ENCODE measurements at regions not wholly inside any gene's neighbourhood (a gene's known extent, or its start where the extent isn't known, plus 50 kb on each side); places are given as distances from the start of the nearest gene placed in this dataset.

- DNase-seq (ENCODE audit: low read depth in 2 of 2), result no peak
Measured at GRCh38 chr12:124726596-124727263, 136.9 kb downstream of the SCARB1 start.

- no peak for DNase-seq (ENCODE audit: low read depth in 2 of 2)
Measured at GRCh38 chr12:124725597-124726237, 137.9 kb downstream of the SCARB1 start.

GRCh38 chr12:124725099-124725498, 138.6 kb downstream of the SCARB1 start:
- no peak for DNase-seq (ENCODE audit: low read depth in 2 of 2)

- no peak for DNase-seq (ENCODE audit: low read depth in 2 of 2)
Measured at GRCh38 chr12:124722878-124723277, 140.8 kb downstream of the SCARB1 start.

GRCh38 chr12:124721501-124722162, 142.0 kb downstream of the SCARB1 start:
- DNase-seq (ENCODE audit: low read depth in 2 of 2), result no peak

- DNase-seq (ENCODE audit: low read depth in 2 of 2), result no peak
Measured at GRCh38 chr12:124720681-124721500, 142.8 kb downstream of the SCARB1 start.

GRCh38 chr12:124720004-124720680, 143.5 kb downstream of the SCARB1 start:
- no peak for DNase-seq (ENCODE audit: low read depth in 2 of 2)

GRCh38 chr12:124719231-124719630, 144.4 kb downstream of the SCARB1 start:
- DNase-seq (ENCODE audit: low read depth in 2 of 2), result no peak

- DNase-seq (ENCODE audit: low read depth in 2 of 2), result no peak
Measured at GRCh38 chr12:124718458-124718857, 145.2 kb downstream of the SCARB1 start.

GRCh38 chr12:124718036-124718435, 145.6 kb downstream of the SCARB1 start:
- DNase-seq (ENCODE audit: low read depth in 2 of 2), result no peak

- no peak for DNase-seq (ENCODE audit: low read depth in 2 of 2)
Measured at GRCh38 chr12:124717318-124717717, 146.3 kb downstream of the SCARB1 start.

- DNase-seq (ENCODE audit: low read depth in 2 of 2), result no peak
Measured at GRCh38 chr12:124716208-124717130, 147.2 kb downstream of the SCARB1 start.

GRCh38 chr12:124715121-124715990, 147.9 kb upstream of the NCOR2 start:
- DNase-seq (ENCODE audit: low read depth in 2 of 2), result no peak

GRCh38 chr12:124713436-124714082, 146.1 kb upstream of the NCOR2 start:
- DNase-seq (ENCODE audit: low read depth in 2 of 2), result peak; percentile 29 to 50

- DNase-seq (ENCODE audit: low read depth in 2 of 2), result peak in 1 of 2 donors; percentile 5
Measured at GRCh38 chr12:124713041-124713435, 145.6 kb upstream of the NCOR2 start.

- no peak for DNase-seq (ENCODE audit: low read depth in 2 of 2)
Measured at GRCh38 chr12:124711344-124711743, 143.9 kb upstream of the NCOR2 start.

- no peak for DNase-seq (ENCODE audit: low read depth in 2 of 2)
Measured at GRCh38 chr12:124709722-124710687, 142.6 kb upstream of the NCOR2 start.

- DNase-seq (ENCODE audit: low read depth in 2 of 2), result no peak
Measured at GRCh38 chr12:124707316-124707715, 139.9 kb upstream of the NCOR2 start.
